B cell (primary cell): ENCODE measurements at regions not wholly inside any gene's neighbourhood (a gene's known extent, or its start where the extent isn't known, plus 50 kb on each side); places are given as distances from the start of the nearest gene placed in this dataset.

Experiments used
- ATAC-seq: fragments of 200-7000 bp; cut with Tn5 transposase; one replicate; pipeline ENCODE4 v1.10.0; 2021; ENCODE audit warnings: low read depth, mild to moderate bottlenecking, moderate number of reproducible peaks, moderate library complexity
- CTCF ChIA-PET: fragments of 350-600 bp; sonication (Branson Sonifier 250); formaldehyde crosslinking; loops from one replicate; lab custom pipeline; 2021; ENCODE audit warnings: antibody characterized with exemption, inconsistent platforms; lab: Charles Lee
- POLR2A ChIA-PET: fragments of 350-600 bp; sonication (Branson Sonifier 250); formaldehyde crosslinking; loops from one replicate; lab custom pipeline; 2021; ENCODE audit warnings: antibody characterized with exemption; lab: Charles Lee
- DNase-seq: peaks from one replicate; pipeline ENCODE4 v3.0.0; 2013
- H2AFZ ChIP-seq: 2 replicates; pipeline ENCODE4 v1.6.1; 2012; ENCODE audit warnings: mild to moderate bottlenecking, low read depth, low read length; ENCODE audit not compliant: insufficient read depth, poor library complexity, severe bottlenecking
- H3K27ac ChIP-seq, 2 donors: 1 replicate in 1 of 2; 2 replicates in 1 of 2; pipeline ENCODE4 v1.5.1; 2012 to 2013; ENCODE audit warnings: low read length in 2 of 2, mild to moderate bottlenecking in 2 of 2, moderate library complexity in 1 of 2
- H3K27me3 ChIP-seq, 4 experiments: fragments of 200-600 bp in 1 of 4; sonication (generic) in 1 of 4; replicated peaks in 1 of 4; 1 replicate in 2 of 4; 2 replicates in 2 of 4; pipeline versions ENCODE4 v1.6.1 to v1.7.0; 2013 to 2016; ENCODE audit warnings: low read length in 3 of 4, mild to moderate bottlenecking in 2 of 4, mixed read lengths in 1 of 4, moderate library complexity in 1 of 4; ENCODE audit not compliant: insufficient read depth in 4 of 4, control insufficient read depth in 3 of 4; ENCODE audit errors: control extremely low read depth in 1 of 4
- H3K36me3 ChIP-seq, 2 experiments: replicated peaks in 1 of 2; 1 replicate in 1 of 2; 2 replicates in 1 of 2; pipeline versions ENCODE4 v1.6.1 to v1.7.1; 2013; ENCODE audit warnings: low read length in 1 of 2; ENCODE audit not compliant: insufficient read depth in 2 of 2, control insufficient read depth in 1 of 2; ENCODE audit errors: control extremely low read depth in 1 of 2, extremely low read depth in 1 of 2
- H3K4me1 ChIP-seq, 2 donors: fragments of 200-600 bp in 1 of 2; sonication (generic) in 1 of 2; 1 replicate in 1 of 2; 2 replicates in 1 of 2; pipeline versions ENCODE4 v1.5.1 to v1.6.1; 2013 to 2017; ENCODE audit warnings: low read length in 2 of 2; ENCODE audit not compliant: control insufficient read depth in 2 of 2, insufficient read depth in 2 of 2
- H3K4me2 ChIP-seq: replicated peaks from 2 replicates; pipeline ENCODE3; 2012; ENCODE audit warnings: mild to moderate bottlenecking, low read depth, low read length; ENCODE audit not compliant: poor library complexity, severe bottlenecking
- H3K4me3 ChIP-seq, 5 experiments: fragments of 200-600 bp in 1 of 5; sonication (generic) in 1 of 5; 1 replicate in 3 of 5; 2 replicates in 2 of 5; pipeline versions ENCODE4 v1.5.1 to v1.7.0; 2011 to 2016; ENCODE audit warnings: low read length in 4 of 5, mild to moderate bottlenecking in 4 of 5, low read depth in 2 of 5, control low read depth in 1 of 5, moderate library complexity in 1 of 5; ENCODE audit not compliant: insufficient read depth in 1 of 5; ENCODE audit errors: control extremely low read depth in 1 of 5, extremely low read depth in 1 of 5
- H3K79me2 ChIP-seq: fragments of 200-600 bp; sonication (generic); one replicate; pipeline ENCODE4 v1.6.0; 2016; ENCODE audit warnings: low read length; ENCODE audit not compliant: control insufficient read depth, insufficient read depth
- H3K9ac ChIP-seq: fragments of 200-600 bp; sonication (generic); 2 replicates; pipeline ENCODE4 v1.6.1; 2017; ENCODE audit warnings: mild to moderate bottlenecking, low read length, moderate library complexity
- H3K9me3 ChIP-seq, 3 donors: one replicate each; pipeline versions ENCODE4 v1.6.1 to v1.7.1; 2013; ENCODE audit warnings: low read length in 2 of 3; ENCODE audit not compliant: control insufficient read depth in 2 of 3, insufficient read depth in 1 of 3; ENCODE audit errors: control extremely low read depth in 1 of 3
- H4K20me1 ChIP-seq: 2 replicates; pipeline ENCODE4 v1.6.0; 2012; ENCODE audit warnings: mild to moderate bottlenecking, low read length; ENCODE audit not compliant: insufficient read depth, control insufficient read depth, poor library complexity, severe bottlenecking
- H3K27ac Mint-ChIP-seq: one replicate; pipeline ENCODE4 v1.8.0; 2021; ENCODE audit warnings: mixed read lengths
- H3K27me3 Mint-ChIP-seq: one replicate; pipeline ENCODE4 v1.8.0; 2021; ENCODE audit warnings: mixed read lengths
- H3K4me1 Mint-ChIP-seq: one replicate; pipeline ENCODE4 v1.8.0; 2021; ENCODE audit warnings: mixed read lengths
- H3K4me3 Mint-ChIP-seq: one replicate; pipeline ENCODE4 v1.8.0; 2021; ENCODE audit warnings: mixed read lengths
- H3K9me3 Mint-ChIP-seq: one replicate; pipeline ENCODE4 v1.8.0; 2022; ENCODE audit warnings: mixed read lengths; ENCODE audit not compliant: insufficient read depth
- CTCF ChIP-seq: fragments of 200-600 bp; IDR thresholded peaks from one replicate; pipeline ENCODE4 v1.8.0; 2022; ENCODE audit warnings: antibody characterized with exemption, mild to moderate bottlenecking
- EZH2 ChIP-seq: IDR thresholded peaks from 2 replicates; pipeline ENCODE4 v1.6.1; 2012; ENCODE audit warnings: borderline replicate concordance, low read depth, mild to moderate bottlenecking, moderate library complexity, low read length; ENCODE audit not compliant: insufficient read depth, poor library complexity, severe bottlenecking
- WGBS: methylation state at CpG from one replicate; pipeline ENCODE4 v1.1.5; 2013; ENCODE audit warnings: missing lambda C conversion rate; ENCODE audit not compliant: insufficient coverage; 5-methylcytosine and 5-hydroxymethylcytosine counted together
- intact Hi-C: fragments of 100-400 bp; cut with micrococcal nuclease; formaldehyde crosslinking; loops from one replicate; pipeline ENCODE4 v1.10.0; 2022

GRCh38 chr5:85938201-85938600 is 679.5 kb upstream of the COX7C start:
- no peak overlapping the region for H3K4me2 ChIP-seq
- no peak overlapping the region for H3K4me3 ChIP-seq
- TF ChIP-seq EZH2 = no peak
- TF ChIP-seq CTCF = no peak
- Mint-ChIP-seq H3K9me3 (peaks cover 2% of the 10 kb centered on the region), H3K4me1 (no peaks in the 10 kb centered on the region), H3K27ac (no peak overlapping the region), H3K27me3 (no peaks in the 10 kb centered on the region), H3K4me3 (no peak overlapping the region)
- ChIA-PET POLR2A (no interaction called here), CTCF (no interaction called here)
- WGBS = 40% methylated on average over 2 of the region's 3 CpGs
- H3K27ac ChIP-seq = no peak overlapping the region
- no peaks in the 10 kb centered on the region for H3K79me2 ChIP-seq
- H3K9ac ChIP-seq = no peak overlapping the region
- H2AFZ ChIP-seq = no peak overlapping the region
- DNase-seq (no peak), ATAC-seq (no peak)
- no peaks in the 10 kb centered on the region for H4K20me1 ChIP-seq
- no peaks in the 10 kb centered on the region for H3K4me1 ChIP-seq
- no peaks in the 10 kb centered on the region for H3K27me3 ChIP-seq
- peaks cover 0 to 2% (median 0%) of the 10 kb centered on the region in 3 donors for H3K9me3 ChIP-seq
- no peaks in the 10 kb centered on the region for H3K36me3 ChIP-seq
- intact Hi-C loops = no loop called here

- no peaks in the 10 kb centered on the region for H3K27me3 ChIP-seq
- H3K4me3 ChIP-seq = no peak overlapping the region
- Mint-ChIP-seq H3K4me1 (no peaks in the 10 kb centered on the region), H3K9me3 (peaks cover 4% of the 10 kb centered on the region), H3K4me3 (no peak overlapping the region), H3K27me3 (no peaks in the 10 kb centered on the region), H3K27ac (no peak overlapping the region)
- no peak overlapping the region for H3K27ac ChIP-seq
- H3K9me3 ChIP-seq = peaks cover 0 to 7% (median 0%) of the 10 kb centered on the region in 3 donors
- H3K36me3 ChIP-seq = no peaks in the 10 kb centered on the region
- TF ChIP-seq EZH2 (no peak), CTCF (no peak)
- no peak overlapping the region for H3K9ac ChIP-seq
- no peaks in the 10 kb centered on the region for H3K4me1 ChIP-seq
- DNase-seq (no peak), ATAC-seq (no peak)
- H3K79me2 ChIP-seq = no peaks in the 10 kb centered on the region
- 100% methylated on average over 1 of the region's 3 CpGs for WGBS
- H3K4me2 ChIP-seq = no peak overlapping the region
- ChIA-PET POLR2A (no interaction called here), CTCF (no interaction called here)
- H4K20me1 ChIP-seq = no peaks in the 10 kb centered on the region
- intact Hi-C loops = no loop called here
- H2AFZ ChIP-seq = no peak overlapping the region
Observed at GRCh38 chr5:85951707-85952210, 666.0 kb upstream of the COX7C start.
